ENCODE measurements at regions not wholly inside any gene's neighbourhood (a gene's known extent, or its start where the extent isn't known, plus 50 kb on each side); places are given as distances from the start of the nearest gene placed in this dataset.

- Histone ChIP-seq H3K36me3 (replicated peaks in 1 of 2; ENCODE audit: control insufficient read depth in 1 of 2, insufficient read depth in 2 of 2, low read length in 2 of 2) (no peaks in the 10 kb centered on the region), H3K9ac (ENCODE audit: insufficient read depth, low read depth, low read length) (no peak overlapping the region), H3K27ac (ENCODE audit: extremely low read length, insufficient read depth, low read length) (no peak overlapping the region), H2AFZ (ENCODE audit: low read length) (no peak overlapping the region), H3K27me3 (ENCODE audit: control insufficient read depth in 1 of 2, insufficient read depth in 2 of 2, low read length in 2 of 2) (peaks cover 0 to 3% of the 10 kb centered on the region in 2 experiments; a peak in 1 of 5 replicates), H3K4me3 (replicated peaks in 1 of 3; ENCODE audit: insufficient read depth in 1 of 3, low read depth in 2 of 3, low read length in 3 of 3) (no peak overlapping the region), H3K79me2 (ENCODE audit: insufficient read depth, low read length) (no peaks in the 10 kb centered on the region), H3K4me2 (ENCODE audit: low read depth, low read length) (no peak overlapping the region), H3K4me1 (ENCODE audit: insufficient read depth, low read length) (no peaks in the 10 kb centered on the region), H3K9me3 (ENCODE audit: low read length) (no peaks in the 10 kb centered on the region), H4K20me1 (ENCODE audit: insufficient read depth, low read length) (no peaks in the 10 kb centered on the region)
- no peak for DNase-seq (ENCODE audit: low spot score)
- FAIRE-seq = no peak
- TF ChIP-seq ZNF605 (CRISPR knock-in tag; IDR thresholded peaks at IDR 0.05) (no peak), SALL1 (CRISPR knock-in tag; IDR thresholded peaks at IDR 0.05) (no peak), ZNF18 (CRISPR knock-in tag; IDR thresholded peaks at IDR 0.05; ENCODE audit: insufficient replicate concordance) (no peak), DR1 (CRISPR knock-in tag; IDR thresholded peaks at IDR 0.05) (no peak), ZFP1 (CRISPR knock-in tag; IDR thresholded peaks at IDR 0.05) (no peak), PCBP1 (IDR thresholded peaks at IDR 0.05; ENCODE audit: borderline replicate concordance, low read depth, low read length) (no peak), MED13 (CRISPR knock-in tag; IDR thresholded peaks at IDR 0.05) (no peak), ISL2 (CRISPR knock-in tag; IDR thresholded peaks at IDR 0.05) (no peak), ZSCAN5A (CRISPR knock-in tag; IDR thresholded peaks at IDR 0.05; ENCODE audit: borderline replicate concordance) (no peak), SKIL (CRISPR knock-in tag; IDR thresholded peaks at IDR 0.05; ENCODE audit: borderline replicate concordance) (no peak), ZNF101 (CRISPR knock-in tag; IDR thresholded peaks at IDR 0.05; ENCODE audit: borderline replicate concordance, low read depth) (no peak), CCAR2 (optimal IDR thresholded peaks at IDR 0.05; ENCODE audit: low read depth, low read length) (no peak), ZNF280B (CRISPR knock-in tag; IDR thresholded peaks at IDR 0.05; ENCODE audit: borderline replicate concordance) (no peak)
- no TSS peak for BruUV-seq (replicated peaks)
- 4% methylated on average over 8 of the region's 10 CpGs for WGBS (ENCODE audit: low lambda C conversion rate)
- in situ Hi-C loops (cut with HindIII; ENCODE audit: extremely low pct_ligation_motif_present, low pct_unique_long_range_greater_than_20kb) (no loop called here), intact Hi-C loops (cut with micrococcal nuclease; ENCODE audit: unreplicated experiment) (no loop called here)
- CTCF ChIA-PET (ENCODE audit: low intra/inter-chr PET ratio, low total read pairs) = no interaction called here
- no peak for ATAC-seq
- POLR2A ChIA-PET = no interaction called here
Observed at GRCh38 chr14:105889666-105890473, 363.5 kb downstream of the TMEM121 start.

Measured in HepG2 (cell line).